LNCaP clone FGC (cell line): ENCODE measurements at regions not wholly inside any gene's neighbourhood (a gene's known extent, or its start where the extent isn't known, plus 50 kb on each side); places are given as distances from the start of the nearest gene placed in this dataset.
"Not testable (repeated sequence)": the region's sequence is repeated elsewhere in the genome, so short reads cannot be mapped to it uniquely, and the experiment has no call there.

ENCODE experiments used
- DNase-seq: peaks from one replicate; pipeline ENCODE4 v3.0.0-alpha.2; 2011; ENCODE audit warnings: low read depth
- H3K4me3 ChIP-seq: 2 replicates; pipeline ENCODE4 v1.5.1; 2011; ENCODE audit warnings: mild to moderate bottlenecking, low read depth, low read length, control low read depth
- TF ChIP-seq, protein P1 (sequence below): IDR thresholded peaks from 2 replicates; pipeline ENCODE4 v1.5.1; 2012; ENCODE audit warnings: mild to moderate bottlenecking; ENCODE audit not compliant: control insufficient read depth, insufficient read depth; ENCODE audit errors: extremely low read depth

DNA sequence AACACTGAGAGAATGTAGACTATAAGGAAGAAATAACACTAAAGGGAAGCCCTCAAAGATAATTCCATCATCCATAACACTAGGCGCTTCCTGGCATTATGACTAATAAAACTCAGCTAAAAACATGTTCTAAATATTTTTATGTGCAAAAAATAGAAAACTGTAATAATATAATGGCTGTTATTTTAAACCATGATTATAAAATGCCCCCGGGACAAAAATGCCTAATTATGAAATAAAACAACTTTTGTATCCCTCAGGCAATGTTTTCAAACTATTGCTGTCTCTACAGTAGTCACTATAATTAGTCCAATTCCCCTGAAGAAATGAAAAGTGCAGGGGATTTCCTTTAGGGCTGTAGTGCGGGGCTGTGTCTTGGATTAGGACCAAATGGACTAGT, 242.4 kb downstream of the RNF144B start:
- no peak for DNase-seq

DNA sequence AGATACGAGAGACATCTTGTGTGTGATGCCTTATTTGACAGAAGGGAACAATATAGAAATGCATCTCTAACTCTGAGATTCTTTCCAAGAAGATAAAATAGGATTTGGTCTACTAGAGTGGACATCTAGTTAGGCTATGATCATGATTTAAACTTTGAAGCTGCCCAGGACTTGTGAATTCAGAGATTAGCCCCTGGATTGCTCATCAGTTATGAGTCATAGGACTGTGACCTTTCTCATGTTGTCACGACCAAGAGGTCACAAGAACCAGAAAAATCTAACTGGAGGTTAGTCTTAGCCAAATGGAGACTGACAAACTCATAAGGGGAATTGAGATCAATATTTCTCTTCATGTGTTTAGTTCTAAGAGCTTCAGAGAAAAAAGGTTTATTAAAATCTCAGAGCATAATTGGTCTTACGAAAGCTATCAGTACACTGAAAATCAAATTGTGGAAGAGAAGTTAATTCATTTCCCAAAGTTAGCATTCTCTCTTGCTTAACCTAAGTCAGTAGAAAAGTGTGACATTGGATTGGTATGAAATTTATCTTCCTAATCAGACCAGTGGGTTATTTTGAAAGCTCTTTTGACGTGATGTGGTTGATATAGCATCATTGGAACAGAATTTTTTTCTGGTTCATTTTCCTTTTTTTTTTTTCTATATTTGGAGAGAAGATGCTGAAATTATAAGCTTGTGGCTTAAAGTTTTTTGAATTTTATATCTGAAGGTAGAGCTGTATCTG, 245.7 kb downstream of the RNF144B start:
- no peak overlapping the region for H3K4me3 ChIP-seq
- DNase-seq: no peak
- TF ChIP-seq, protein P1, sequence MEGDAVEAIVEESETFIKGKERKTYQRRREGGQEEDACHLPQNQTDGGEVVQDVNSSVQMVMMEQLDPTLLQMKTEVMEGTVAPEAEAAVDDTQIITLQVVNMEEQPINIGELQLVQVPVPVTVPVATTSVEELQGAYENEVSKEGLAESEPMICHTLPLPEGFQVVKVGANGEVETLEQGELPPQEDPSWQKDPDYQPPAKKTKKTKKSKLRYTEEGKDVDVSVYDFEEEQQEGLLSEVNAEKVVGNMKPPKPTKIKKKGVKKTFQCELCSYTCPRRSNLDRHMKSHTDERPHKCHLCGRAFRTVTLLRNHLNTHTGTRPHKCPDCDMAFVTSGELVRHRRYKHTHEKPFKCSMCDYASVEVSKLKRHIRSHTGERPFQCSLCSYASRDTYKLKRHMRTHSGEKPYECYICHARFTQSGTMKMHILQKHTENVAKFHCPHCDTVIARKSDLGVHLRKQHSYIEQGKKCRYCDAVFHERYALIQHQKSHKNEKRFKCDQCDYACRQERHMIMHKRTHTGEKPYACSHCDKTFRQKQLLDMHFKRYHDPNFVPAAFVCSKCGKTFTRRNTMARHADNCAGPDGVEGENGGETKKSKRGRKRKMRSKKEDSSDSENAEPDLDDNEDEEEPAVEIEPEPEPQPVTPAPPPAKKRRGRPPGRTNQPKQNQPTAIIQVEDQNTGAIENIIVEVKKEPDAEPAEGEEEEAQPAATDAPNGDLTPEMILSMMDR: no peak

More for the DNA sequence above, 242.4 kb downstream of the RNF144B start:
- TF ChIP-seq, protein P1: no peak
- H3K4me3 ChIP-seq: no peak overlapping the region

- TF ChIP-seq, protein P1: no peak
- no peak overlapping the region for H3K4me3 ChIP-seq
- no peak for DNase-seq
These were observed 247.8 kb downstream of the RNF144B start for GRCh38 chr6:18634912-18635311.

DNA sequence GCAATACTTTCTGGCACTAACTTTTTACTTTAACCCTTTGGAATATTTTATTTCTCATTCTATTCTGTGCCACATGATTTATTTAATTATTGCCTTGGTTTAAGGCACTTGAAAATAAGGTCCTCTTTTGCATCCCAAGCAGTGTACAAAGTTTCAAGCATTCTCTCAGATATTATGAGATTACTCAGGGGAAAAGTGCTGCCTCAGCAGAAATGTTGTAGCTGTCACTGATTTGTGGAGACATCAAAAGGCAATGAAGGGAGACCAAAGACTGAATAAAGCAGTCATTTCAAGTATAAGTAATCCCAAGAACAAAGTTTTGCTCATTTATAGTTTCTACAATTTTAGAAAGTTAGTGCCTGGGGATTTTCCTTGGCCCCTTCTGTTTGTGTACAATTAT, 253.0 kb downstream of the RNF144B start:
- H3K4me3 ChIP-seq: no peak overlapping the region
- no peak for DNase-seq
- TF ChIP-seq, protein P1: no peak

DNA sequence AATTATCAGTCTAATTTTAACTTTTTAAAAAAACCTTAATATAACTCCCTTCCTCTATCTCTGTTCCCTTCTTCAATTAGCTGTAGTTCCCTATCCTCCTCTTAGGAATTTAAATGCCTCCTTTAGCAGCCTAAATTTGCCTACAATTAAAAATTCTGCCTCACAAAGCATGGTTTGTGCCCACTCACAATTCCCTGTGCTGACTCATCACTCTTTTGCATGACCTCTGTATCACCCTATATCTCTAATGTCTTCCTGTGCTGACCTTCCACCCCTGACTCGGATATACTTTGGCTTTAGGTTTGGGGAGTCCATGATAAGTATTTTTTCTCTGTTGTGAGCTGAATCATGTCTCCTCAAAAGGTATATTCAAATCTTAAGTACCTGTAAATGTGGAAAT, 253.6 kb downstream of the RNF144B start:
- H3K4me3 ChIP-seq: no peak overlapping the region
- TF ChIP-seq, protein P1: no peak
- no peak for DNase-seq

DNA sequence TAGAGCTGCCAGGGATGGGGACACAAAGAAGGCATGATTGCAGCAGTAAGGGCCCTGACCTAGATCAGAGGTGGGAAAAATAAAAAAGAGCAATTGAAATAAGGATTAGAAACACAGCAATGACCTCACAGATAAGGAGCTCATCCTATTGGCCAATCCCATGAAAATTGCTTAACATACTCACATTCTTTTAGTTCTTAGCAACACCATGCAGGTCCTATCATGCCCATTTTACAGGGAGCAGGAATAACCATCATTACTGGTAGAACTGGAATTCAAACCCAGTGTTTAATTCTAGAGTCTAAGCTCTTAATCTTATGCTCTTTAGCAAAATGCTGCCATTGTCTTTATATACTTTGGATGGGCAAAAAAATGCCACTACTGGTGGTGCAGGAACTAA, 267.7 kb downstream of the RNF144B start:
- TF ChIP-seq, protein P1: no peak
- no peak for DNase-seq
- H3K4me3 ChIP-seq: no peak overlapping the region

DNA sequence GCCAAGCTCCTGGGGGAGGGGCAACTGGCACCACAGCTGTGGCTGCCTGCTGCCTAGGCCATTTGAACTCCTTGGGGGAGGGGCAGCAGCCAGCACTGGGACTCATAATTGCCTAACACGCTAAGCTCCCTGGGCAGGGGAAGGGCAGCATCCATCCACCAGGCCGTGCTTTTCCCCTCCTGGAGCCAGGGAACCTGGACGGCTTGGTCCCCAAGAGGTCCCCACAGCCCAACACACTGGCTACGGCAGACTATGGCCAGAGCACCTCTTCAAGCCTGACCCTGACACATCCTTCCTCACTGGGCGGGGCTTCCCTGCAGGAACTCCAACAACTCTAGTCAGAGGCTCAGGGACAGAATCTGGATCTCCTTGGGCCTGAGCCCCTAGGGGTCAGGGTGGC, 269.4 kb downstream of the RNF144B start:
- H3K4me3 ChIP-seq: no peak overlapping the region
- no peak for DNase-seq
- TF ChIP-seq, protein P1: no peak

- H3K4me3 ChIP-seq, DNase-seq: not testable (repeated sequence)
These were observed 272.8 kb downstream of the RNF144B start for GRCh38 chr6:18659994-18660393.
